ENCODE measurements at regions not wholly inside any gene's neighbourhood (a gene's known extent, or its start where the extent isn't known, plus 50 kb on each side); places are given as distances from the start of the nearest gene placed in this dataset.

DNA sequence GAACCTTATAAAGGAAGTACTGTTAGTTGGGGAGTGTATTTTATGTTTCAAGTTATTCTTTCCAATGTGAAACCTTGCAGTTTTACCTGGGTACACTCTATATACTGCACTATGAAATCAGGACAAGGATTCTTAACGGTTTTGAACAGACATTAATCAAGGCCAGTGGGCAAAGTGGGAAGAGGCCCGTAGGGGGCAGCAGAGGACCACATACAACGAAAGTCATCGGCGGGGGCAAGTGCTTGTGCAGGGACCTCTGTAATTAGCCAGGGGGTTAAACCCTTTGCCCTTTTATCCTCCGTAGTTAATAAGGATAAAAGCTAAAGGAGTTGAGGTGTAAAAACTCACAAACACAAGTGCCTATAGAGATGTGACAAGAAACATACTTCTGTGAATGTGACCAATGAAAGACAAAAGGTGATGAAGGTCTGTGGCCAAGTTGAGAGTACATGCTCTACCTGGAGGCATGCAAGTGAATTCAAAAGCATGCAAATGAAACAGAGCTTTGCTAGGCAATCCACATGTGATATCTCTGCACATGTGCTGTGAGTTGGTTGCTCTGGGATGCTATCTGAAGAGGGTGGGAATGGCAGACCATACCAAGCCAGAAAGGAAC lies 392.7 kb upstream of the MAN1A1 start:
- Histone ChIP-seq H3K4me3 (no peak overlapping the region), H3K27ac (no peak overlapping the region), H3K36me3 (no peaks in the 10 kb centered on the region), H3K4me1 (no peaks in the 10 kb centered on the region), H3K9me3 (no peaks in the 10 kb centered on the region), H3K27me3 (no peaks in the 10 kb centered on the region)
- no peak for TF ChIP-seq POLR2A (IDR thresholded peaks at IDR 0.05)
- TF ChIP-seq, protein P1, sequence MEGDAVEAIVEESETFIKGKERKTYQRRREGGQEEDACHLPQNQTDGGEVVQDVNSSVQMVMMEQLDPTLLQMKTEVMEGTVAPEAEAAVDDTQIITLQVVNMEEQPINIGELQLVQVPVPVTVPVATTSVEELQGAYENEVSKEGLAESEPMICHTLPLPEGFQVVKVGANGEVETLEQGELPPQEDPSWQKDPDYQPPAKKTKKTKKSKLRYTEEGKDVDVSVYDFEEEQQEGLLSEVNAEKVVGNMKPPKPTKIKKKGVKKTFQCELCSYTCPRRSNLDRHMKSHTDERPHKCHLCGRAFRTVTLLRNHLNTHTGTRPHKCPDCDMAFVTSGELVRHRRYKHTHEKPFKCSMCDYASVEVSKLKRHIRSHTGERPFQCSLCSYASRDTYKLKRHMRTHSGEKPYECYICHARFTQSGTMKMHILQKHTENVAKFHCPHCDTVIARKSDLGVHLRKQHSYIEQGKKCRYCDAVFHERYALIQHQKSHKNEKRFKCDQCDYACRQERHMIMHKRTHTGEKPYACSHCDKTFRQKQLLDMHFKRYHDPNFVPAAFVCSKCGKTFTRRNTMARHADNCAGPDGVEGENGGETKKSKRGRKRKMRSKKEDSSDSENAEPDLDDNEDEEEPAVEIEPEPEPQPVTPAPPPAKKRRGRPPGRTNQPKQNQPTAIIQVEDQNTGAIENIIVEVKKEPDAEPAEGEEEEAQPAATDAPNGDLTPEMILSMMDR (IDR thresholded peaks at IDR 0.05), result peak; percentile 26 to 76 (median 68)
- DNase-seq, result peak; percentile 50 to 84 (median 74)

DNA sequence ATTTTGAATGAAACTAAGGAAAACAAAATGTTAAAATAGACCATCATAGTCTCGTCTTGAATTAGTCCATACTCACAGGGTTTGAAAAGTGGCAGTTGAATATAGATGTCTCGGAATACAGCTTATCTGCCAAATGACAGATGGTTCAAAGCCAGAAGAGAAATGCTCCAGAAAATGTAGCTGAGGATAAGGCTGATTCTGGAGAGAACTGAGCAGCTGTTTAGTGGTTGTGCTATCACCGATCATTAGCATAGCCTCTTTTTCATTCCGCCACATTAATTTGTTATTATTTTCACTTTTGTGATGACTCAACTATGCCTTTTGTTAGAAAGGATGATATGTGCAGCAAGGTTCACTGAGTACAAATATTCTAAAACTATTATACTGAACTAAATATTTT lies 390.2 kb upstream of the MAN1A1 start:
- Histone ChIP-seq H3K27ac (no peak overlapping the region), H3K4me1 (no peaks in the 10 kb centered on the region), H3K36me3 (no peaks in the 10 kb centered on the region), H3K9me3 (no peaks in the 10 kb centered on the region), H3K27me3 (no peaks in the 10 kb centered on the region), H3K4me3 (no peak overlapping the region)
- DNase-seq, result no peak
- no peak for TF ChIP-seq POLR2A (IDR thresholded peaks at IDR 0.05)
- TF ChIP-seq, protein P1 (IDR thresholded peaks at IDR 0.05), result no peak

DNA sequence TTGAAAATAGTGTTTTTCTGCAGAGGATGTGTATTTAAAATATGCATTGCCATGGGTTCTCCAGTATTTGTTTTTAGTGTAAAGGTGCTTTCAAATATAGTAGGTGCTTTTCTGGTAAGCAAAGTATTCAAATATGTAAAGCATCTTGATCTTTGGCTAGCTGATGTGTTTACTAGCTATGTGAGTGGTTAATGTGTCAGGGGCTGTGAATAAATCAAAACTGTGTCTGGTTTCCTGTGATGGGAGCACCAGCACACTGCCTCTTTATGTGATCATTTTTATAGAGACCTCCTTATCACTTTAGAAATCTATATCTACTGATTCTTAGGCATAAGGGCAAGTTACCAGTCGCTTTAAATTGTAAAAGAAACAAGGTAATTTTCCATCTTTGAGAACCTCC lies 388.9 kb upstream of the MAN1A1 start:
- Histone ChIP-seq H3K36me3 (no peaks in the 10 kb centered on the region), H3K9me3 (no peaks in the 10 kb centered on the region), H3K4me3 (no peak overlapping the region), H3K4me1 (no peaks in the 10 kb centered on the region), H3K27ac (no peak overlapping the region), H3K27me3 (no peaks in the 10 kb centered on the region)
- no peak for DNase-seq
- TF ChIP-seq POLR2A (IDR thresholded peaks at IDR 0.05), result no peak
- TF ChIP-seq, protein P1 (IDR thresholded peaks at IDR 0.05), result no peak

DNA sequence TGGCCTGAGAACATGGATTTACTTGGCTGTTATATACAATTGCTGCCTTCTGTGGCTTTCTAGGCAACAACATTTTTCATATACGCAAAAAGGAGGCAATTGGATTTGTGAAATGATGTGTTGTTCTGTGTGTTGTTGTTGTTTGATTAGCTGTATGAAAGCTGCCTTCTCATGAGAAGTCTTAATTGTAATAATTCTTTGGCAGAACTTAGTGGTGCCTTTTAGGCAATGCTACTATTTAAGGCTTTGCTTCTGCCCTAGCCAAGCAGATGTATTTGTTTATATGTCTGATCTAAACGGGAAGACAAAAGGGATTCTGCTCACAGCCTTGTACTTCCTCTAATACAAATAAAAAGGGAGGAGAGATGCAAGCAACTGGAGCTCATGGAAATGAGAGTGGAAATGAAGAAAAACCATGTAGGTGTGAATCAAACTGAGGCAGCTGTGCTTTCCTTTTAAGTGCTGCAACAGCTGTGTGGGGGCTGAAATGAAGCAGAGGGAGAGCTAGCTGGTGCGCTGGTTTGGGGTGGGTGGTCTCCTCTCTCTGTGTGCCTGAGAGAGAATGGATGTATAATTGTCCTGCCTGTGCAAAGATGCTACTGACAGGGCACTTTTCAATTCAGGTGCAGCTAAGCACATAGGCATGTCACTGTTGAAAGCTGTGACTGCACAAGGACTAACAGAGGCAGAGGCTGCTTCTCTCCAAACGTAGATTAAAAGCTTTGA lies 386.9 kb upstream of the MAN1A1 start:
- Histone ChIP-seq H3K27me3 (no peaks in the 10 kb centered on the region), H3K4me3 (no peak overlapping the region), H3K9me3 (no peaks in the 10 kb centered on the region), H3K27ac (no peak overlapping the region), H3K4me1 (no peaks in the 10 kb centered on the region), H3K36me3 (no peaks in the 10 kb centered on the region)
- DNase-seq, result peak in 1 of 3 donors; percentile 5
- TF ChIP-seq, protein P1 (IDR thresholded peaks at IDR 0.05), result no peak
- no peak for TF ChIP-seq POLR2A (IDR thresholded peaks at IDR 0.05)

DNA sequence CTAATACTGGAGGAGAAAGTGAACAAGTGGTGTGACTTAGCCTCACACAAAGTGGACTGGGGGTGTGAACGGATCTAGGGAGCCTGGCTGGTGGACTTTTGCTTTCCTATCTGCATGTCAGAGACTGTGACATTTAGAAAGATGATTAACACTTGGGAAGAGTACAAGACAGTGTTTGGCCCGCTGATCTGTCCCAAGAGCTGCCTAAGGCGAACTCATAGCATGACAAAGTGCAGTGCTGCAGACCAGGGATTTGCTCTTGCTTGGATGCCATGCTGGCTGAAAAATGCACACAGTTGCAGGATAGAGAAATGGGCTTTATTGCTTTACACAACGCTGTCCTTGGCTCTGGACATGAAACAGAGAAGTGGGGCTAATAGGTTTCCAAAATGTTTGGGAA lies 386.0 kb upstream of the MAN1A1 start:
- H3K4me3 ChIP-seq, result no peak overlapping the region
- H3K27ac ChIP-seq, result no peak overlapping the region
- TF ChIP-seq, protein P1 (IDR thresholded peaks at IDR 0.05), result no peak
- no peak for TF ChIP-seq POLR2A (IDR thresholded peaks at IDR 0.05)

More for the DNA sequence above, 386.0 kb upstream of the MAN1A1 start:
- Histone ChIP-seq H3K36me3 (no peaks in the 10 kb centered on the region), H3K9me3 (no peaks in the 10 kb centered on the region), H3K27me3 (no peaks in the 10 kb centered on the region), H3K4me1 (no peaks in the 10 kb centered on the region)
- no peak for DNase-seq

Data from Peyer's patch (tissue), 4 donors.